ENCODE measurements at regions not wholly inside any gene's neighbourhood (a gene's known extent, or its start where the extent isn't known, plus 50 kb on each side); places are given as distances from the start of the nearest gene placed in this dataset.
"Not testable (repeated sequence)": the region's sequence is repeated elsewhere in the genome, so short reads cannot be mapped to it uniquely, and the experiment has no call there.

GRCh38 chr14:52125885-52126284, 57.0 kb upstream of the NID2 start:
- no peak overlapping the region for H3K4me3 ChIP-seq
- peak overlapping the region in 3 of 21 experiments; percentile 55 to 77 (median 66) for H3K27ac ChIP-seq

GRCh38 chr14:52124791-52125684, 56.2 kb upstream of the NID2 start:
- H3K4me3 ChIP-seq = no peak overlapping the region

GRCh38 chr14:52122163-52122562, 53.3 kb upstream of the NID2 start:
- H3K4me3 ChIP-seq, H3K27ac ChIP-seq: not testable (repeated sequence)

More at GRCh38 chr14:52124791-52125684, 56.2 kb upstream of the NID2 start:
- peak overlapping the region in 14 of 21 experiments; percentile 2 to 79 (median 36) for H3K27ac ChIP-seq

- H3K4me3 ChIP-seq = no peak overlapping the region
- no peak overlapping the region for H3K27ac ChIP-seq
Observed at GRCh38 chr14:52121441-52121840, 52.6 kb upstream of the NID2 start.

GRCh38 chr14:52119030-52119429, 50.2 kb upstream of the NID2 start:
- Histone ChIP-seq H3K27ac (no peak overlapping the region), H3K4me3 (no peak overlapping the region)
